Skeletal muscle tissue (tissue), 3 donors: ENCODE measurements at regions not wholly inside any gene's neighbourhood (a gene's known extent, or its start where the extent isn't known, plus 50 kb on each side); places are given as distances from the start of the nearest gene placed in this dataset.

Source experiments
- H3K27ac ChIP-seq: one replicate; pipeline ENCODE4 v1.7.0; 2013; ENCODE audit warnings: mild to moderate bottlenecking, low read depth, low read length, inconsistent platforms
- H3K27me3 ChIP-seq, 3 donors: one replicate each; pipeline ENCODE4 v1.7.0; 2013; ENCODE audit warnings: low read length in 3 of 3; ENCODE audit not compliant: control insufficient read depth in 3 of 3, insufficient read depth in 3 of 3
- H3K36me3 ChIP-seq, 3 donors: one replicate each; pipeline ENCODE4 v1.7.0; 2013; ENCODE audit warnings: low read length in 3 of 3; ENCODE audit not compliant: control insufficient read depth in 3 of 3, insufficient read depth in 3 of 3
- H3K4me1 ChIP-seq, 3 donors: one replicate each; pipeline ENCODE4 v1.7.0; 2013; ENCODE audit warnings: low read length in 3 of 3, mild to moderate bottlenecking in 3 of 3; ENCODE audit not compliant: control insufficient read depth in 3 of 3, insufficient read depth in 3 of 3
- H3K4me3 ChIP-seq, 3 donors: one replicate each; pipeline ENCODE4 v1.7.0; 2013; ENCODE audit warnings: low read length in 3 of 3
- H3K9ac ChIP-seq, 3 donors: one replicate each; pipeline ENCODE4 v1.7.0; 2013; ENCODE audit warnings: low read length in 3 of 3, mild to moderate bottlenecking in 3 of 3, moderate library complexity in 2 of 3, low read depth in 1 of 3
- H3K9me3 ChIP-seq, 3 donors: one replicate each; pipeline ENCODE4 v1.7.0; 2013; ENCODE audit warnings: low read length in 3 of 3; ENCODE audit not compliant: control insufficient read depth in 3 of 3
- donor health status: Osteomylitis.

GRCh38 chr18:41845563-41845962, 109.5 kb upstream of the PIK3C3 start:
- no peaks in the 10 kb centered on the region for H3K9me3 ChIP-seq
- H3K27ac ChIP-seq, result no peak overlapping the region
- no peak overlapping the region for H3K9ac ChIP-seq
- H3K36me3 ChIP-seq, result no peaks in the 10 kb centered on the region
- H3K4me1 ChIP-seq, result no peaks in the 10 kb centered on the region
- no peak overlapping the region for H3K4me3 ChIP-seq
- H3K27me3 ChIP-seq, result no peaks in the 10 kb centered on the region

GRCh38 chr18:41842886-41843285, 112.1 kb upstream of the PIK3C3 start:
- no peak overlapping the region for H3K27ac ChIP-seq
- no peaks in the 10 kb centered on the region for H3K36me3 ChIP-seq
- no peaks in the 10 kb centered on the region for H3K9me3 ChIP-seq
- H3K9ac ChIP-seq, result no peak overlapping the region
- H3K27me3 ChIP-seq, result no peaks in the 10 kb centered on the region
- H3K4me1 ChIP-seq, result no peaks in the 10 kb centered on the region
- no peak overlapping the region for H3K4me3 ChIP-seq

GRCh38 chr18:41829647-41830516, 125.2 kb upstream of the PIK3C3 start:
- Histone ChIP-seq H3K27ac (no peak overlapping the region), H3K36me3 (no peaks in the 10 kb centered on the region), H3K9me3 (no peaks in the 10 kb centered on the region)

GRCh38 chr18:41828137-41828536, 126.9 kb upstream of the PIK3C3 start:
- Histone ChIP-seq H3K4me3 (no peak overlapping the region), H3K9me3 (no peaks in the 10 kb centered on the region), H3K27ac (no peak overlapping the region), H3K4me1 (no peaks in the 10 kb centered on the region), H3K9ac (no peak overlapping the region), H3K27me3 (no peaks in the 10 kb centered on the region), H3K36me3 (no peaks in the 10 kb centered on the region)

More at GRCh38 chr18:41829647-41830516, 125.2 kb upstream of the PIK3C3 start:
- Histone ChIP-seq H3K9ac (no peak overlapping the region), H3K27me3 (no peaks in the 10 kb centered on the region), H3K4me1 (no peaks in the 10 kb centered on the region), H3K4me3 (no peak overlapping the region)

- no peak overlapping the region for H3K4me3 ChIP-seq
- H3K9me3 ChIP-seq, result no peaks in the 10 kb centered on the region
- H3K9ac ChIP-seq, result no peak overlapping the region
- no peaks in the 10 kb centered on the region for H3K27me3 ChIP-seq
- H3K4me1 ChIP-seq, result no peaks in the 10 kb centered on the region
- H3K27ac ChIP-seq, result no peak overlapping the region
- no peaks in the 10 kb centered on the region for H3K36me3 ChIP-seq
These were observed 134.2 kb upstream of the PIK3C3 start for GRCh38 chr18:41820784-41821183.

- no peaks in the 10 kb centered on the region for H3K27me3 ChIP-seq
- no peak overlapping the region for H3K27ac ChIP-seq
- H3K4me1 ChIP-seq, result no peaks in the 10 kb centered on the region
These were observed 136.4 kb upstream of the PIK3C3 start for GRCh38 chr18:41818381-41819355.

GRCh38 chr18:41814651-41815050, 140.4 kb upstream of the PIK3C3 start:
- no peak overlapping the region for H3K27ac ChIP-seq

More at GRCh38 chr18:41818381-41819355, 136.4 kb upstream of the PIK3C3 start:
- Histone ChIP-seq H3K4me3 (no peak overlapping the region), H3K9ac (no peak overlapping the region), H3K9me3 (no peaks in the 10 kb centered on the region), H3K36me3 (no peaks in the 10 kb centered on the region)

GRCh38 chr18:41809652-41810051, 145.4 kb upstream of the PIK3C3 start:
- no peaks in the 10 kb centered on the region for H3K4me1 ChIP-seq
- no peaks in the 10 kb centered on the region for H3K27me3 ChIP-seq

More at GRCh38 chr18:41814651-41815050, 140.4 kb upstream of the PIK3C3 start:
- no peaks in the 10 kb centered on the region for H3K36me3 ChIP-seq
- H3K27me3 ChIP-seq, result no peaks in the 10 kb centered on the region
- no peaks in the 10 kb centered on the region for H3K4me1 ChIP-seq
- no peak overlapping the region for H3K9ac ChIP-seq
- H3K4me3 ChIP-seq, result no peak overlapping the region
- no peaks in the 10 kb centered on the region for H3K9me3 ChIP-seq

DNA sequence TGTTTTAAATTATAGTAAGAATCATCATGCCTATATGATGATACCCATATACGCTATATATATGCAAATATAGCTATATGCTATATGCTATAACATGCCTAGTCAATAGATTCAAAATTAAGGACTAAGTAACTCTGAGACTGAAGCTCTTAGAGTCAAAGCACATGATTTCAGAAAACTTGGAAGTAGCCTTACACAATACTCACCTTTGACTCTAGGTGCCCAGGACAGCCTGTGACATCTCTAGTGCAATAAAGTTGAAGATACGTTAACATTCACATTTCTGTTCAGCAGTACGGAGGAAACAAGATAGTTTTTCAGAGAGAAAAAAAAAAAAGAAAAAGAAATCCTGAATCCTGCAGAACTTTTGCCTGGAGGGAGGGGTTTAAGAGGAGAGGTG, 149.7 kb upstream of the PIK3C3 start:
- Histone ChIP-seq H3K27ac (no peak overlapping the region), H3K9me3 (no peaks in the 10 kb centered on the region), H3K4me3 (no peak overlapping the region), H3K9ac (no peak overlapping the region), H3K27me3 (no peaks in the 10 kb centered on the region), H3K4me1 (no peaks in the 10 kb centered on the region), H3K36me3 (no peaks in the 10 kb centered on the region)

More at GRCh38 chr18:41809652-41810051, 145.4 kb upstream of the PIK3C3 start:
- Histone ChIP-seq H3K9me3 (no peaks in the 10 kb centered on the region), H3K4me3 (no peak overlapping the region), H3K9ac (no peak overlapping the region), H3K27ac (no peak overlapping the region), H3K36me3 (no peaks in the 10 kb centered on the region)

- no peaks in the 10 kb centered on the region for H3K27me3 ChIP-seq
- no peaks in the 10 kb centered on the region for H3K9me3 ChIP-seq
- H3K4me3 ChIP-seq, result no peak overlapping the region
- H3K36me3 ChIP-seq, result no peaks in the 10 kb centered on the region
- no peak overlapping the region for H3K27ac ChIP-seq
- no peaks in the 10 kb centered on the region for H3K4me1 ChIP-seq
- no peak overlapping the region for H3K9ac ChIP-seq
These were observed 156.2 kb upstream of the PIK3C3 start for GRCh38 chr18:41798879-41799278.
